OCI-LY1 (cell line): ENCODE measurements at regions not wholly inside any gene's neighbourhood (a gene's known extent, or its start where the extent isn't known, plus 50 kb on each side); places are given as distances from the start of the nearest gene placed in this dataset.
A peak's percentile ranks its signal among the peaks of the same experiment; 100 is the strongest.

Source experiments
- CTCF ChIP-seq: fragments of 200-600 bp; sonication (generic), shearing (Covaris generic); IDR thresholded peaks from 2 replicates; pipeline ENCODE4 v1.5.1; 2017; ENCODE audit warnings: mild to moderate bottlenecking, antibody characterized with exemption, low read length, moderate library complexity, mixed read lengths
- EZH2 ChIP-seq: fragments of 200-600 bp; sonication (generic), shearing (Covaris generic); IDR thresholded peaks from 2 replicates; pipeline ENCODE4 v1.8.0; 2017; ENCODE audit warnings: borderline replicate concordance, mixed run types, mild to moderate bottlenecking, antibody characterized with exemption, low read length, moderate library complexity, mixed read lengths

DNA sequence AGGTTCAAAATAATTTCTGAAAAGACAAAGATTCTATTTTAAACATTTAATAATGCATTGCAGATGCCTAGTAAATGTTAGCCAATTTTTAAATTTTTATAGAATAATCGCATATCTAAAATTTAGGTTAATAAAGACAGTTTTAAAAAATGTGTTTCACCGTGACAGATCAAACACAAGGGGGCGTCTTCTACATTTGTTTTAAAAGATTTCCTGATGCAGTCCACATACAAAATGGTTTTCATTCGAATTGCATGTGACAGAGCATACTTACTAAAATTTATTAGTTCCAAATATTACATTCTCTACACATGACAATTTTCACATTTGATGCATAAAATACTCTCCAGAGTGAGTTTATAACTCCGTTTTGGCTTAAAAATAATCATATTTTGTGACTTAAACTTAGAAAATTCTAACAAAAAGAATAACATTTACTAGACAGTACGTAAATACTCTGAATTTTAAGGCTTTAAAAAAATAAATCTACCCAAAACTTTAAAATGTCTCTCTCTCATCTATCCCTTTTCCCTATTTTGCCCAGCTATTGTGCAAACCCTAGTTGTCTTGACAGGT lies 75.5 kb downstream of the ADAMTS1 start:
- TF ChIP-seq CTCF = peak; percentile 43; the same call in 1 of the 2 replicates
- no peak for TF ChIP-seq EZH2
